GM21717 (cell line): ENCODE measurements at regions not wholly inside any gene's neighbourhood (a gene's known extent, or its start where the extent isn't known, plus 50 kb on each side); places are given as distances from the start of the nearest gene placed in this dataset.

Experiments
- ATAC-seq: cut with Tn5 transposase; IDR thresholded peaks from one replicate; pipeline ENCODE4 v1.9.1; 2021; ENCODE audit warnings: mild to moderate bottlenecking, moderate library complexity; ENCODE audit not compliant: unreplicated experiment

DNA sequence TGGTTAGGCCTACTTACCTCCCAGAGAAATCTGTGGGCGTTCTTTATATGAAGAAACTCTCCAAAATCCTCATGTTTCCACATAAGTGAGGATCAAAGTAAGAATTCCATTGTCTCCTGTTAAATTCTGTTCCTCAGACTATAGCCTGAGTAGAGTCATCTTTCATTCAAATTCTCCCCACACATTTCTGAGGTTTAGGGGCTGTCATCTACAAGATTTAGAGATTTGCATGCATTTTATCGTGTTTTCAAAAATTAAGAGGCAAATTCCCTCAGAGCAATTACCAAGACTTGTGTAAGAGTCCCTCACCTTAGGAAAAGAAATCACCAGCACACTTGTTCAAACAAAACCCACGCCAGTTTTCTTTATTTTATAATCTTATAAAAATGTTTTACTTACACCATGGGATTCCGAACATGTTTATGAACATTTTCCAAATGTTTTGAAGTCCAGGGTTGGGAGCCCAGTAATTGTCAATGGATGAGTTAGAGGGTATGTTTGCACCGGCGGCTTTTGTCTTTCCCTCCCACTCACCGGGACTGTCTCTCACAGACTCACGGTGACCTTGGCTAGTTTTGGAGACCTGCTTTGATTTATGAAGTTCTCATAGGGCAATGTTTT is 367.6 kb downstream of the ENC1 start:
- no peak for ATAC-seq

DNA sequence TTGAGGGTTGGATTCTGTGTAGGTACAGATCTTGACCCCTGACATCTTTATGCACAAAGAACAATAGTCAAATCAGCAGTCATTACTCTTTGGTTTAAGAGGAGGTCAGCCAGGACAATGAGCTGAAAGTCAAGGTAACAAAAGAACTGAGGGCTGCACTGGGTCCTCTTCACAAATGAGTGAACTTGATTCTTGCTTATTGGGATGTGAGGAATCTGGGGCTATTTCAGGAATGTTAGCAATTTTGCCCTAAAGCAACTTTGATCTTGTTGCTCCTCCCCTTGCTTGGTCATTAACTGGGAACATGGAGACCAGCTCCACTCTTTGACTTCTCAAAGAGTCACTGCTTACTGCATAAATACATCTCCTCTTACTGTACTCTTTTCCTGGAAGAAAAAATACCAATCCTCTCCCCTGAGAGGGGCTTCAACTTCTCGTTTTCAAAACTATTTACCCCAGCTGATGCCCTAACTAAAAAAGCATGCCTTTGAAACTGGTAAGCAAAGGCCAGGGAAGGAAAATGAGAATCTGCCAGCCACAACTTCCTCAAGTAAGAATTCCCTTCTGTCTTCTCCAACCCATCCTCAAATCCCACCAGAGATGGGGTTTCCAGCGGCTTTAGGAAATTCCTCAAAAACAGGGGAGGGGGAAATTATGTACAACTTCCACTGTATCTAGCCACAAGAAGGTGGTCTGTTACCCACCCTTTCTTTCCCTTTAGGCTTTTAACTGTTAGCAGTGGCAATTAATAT is 368.3 kb downstream of the ENC1 start:
- no peak for ATAC-seq

DNA sequence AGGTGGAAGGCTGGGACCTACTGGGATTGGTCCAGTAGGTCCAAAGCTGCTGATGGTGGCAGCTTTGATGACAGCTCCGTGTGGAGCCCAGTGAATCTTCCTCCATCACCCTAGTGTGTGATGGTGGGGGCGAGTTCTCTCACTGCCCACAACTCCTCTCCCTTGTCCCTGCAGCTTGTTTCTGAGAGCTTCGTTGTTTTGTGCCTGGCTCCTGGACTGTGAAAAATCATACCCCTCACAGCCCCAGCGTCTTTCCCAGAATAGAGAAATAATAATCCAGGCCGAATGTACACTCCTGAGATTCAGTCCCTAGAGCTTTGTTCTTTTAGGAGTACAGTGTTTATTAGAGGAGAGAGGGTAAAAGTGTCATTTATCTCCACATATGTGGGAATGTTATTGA is 372.2 kb downstream of the ENC1 start:
- no peak for ATAC-seq

DNA sequence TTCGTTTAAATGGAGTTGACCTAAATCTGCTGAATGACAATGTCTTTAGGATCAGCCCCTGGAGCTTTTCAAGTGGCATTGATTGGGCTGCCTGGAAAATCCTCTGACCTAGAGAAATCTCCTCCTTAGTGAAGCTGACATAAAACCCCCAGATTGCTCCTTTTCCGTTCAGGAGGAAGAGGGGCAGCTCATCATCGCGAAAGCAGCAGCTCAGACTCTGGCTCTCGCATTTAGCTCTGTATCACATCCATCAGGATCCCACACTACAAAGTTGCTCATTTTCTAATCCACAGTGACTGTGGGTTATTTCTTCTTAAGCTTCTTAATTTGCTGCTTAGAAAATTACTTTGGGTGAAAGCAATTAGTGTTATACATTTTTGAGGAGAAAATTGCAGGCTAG is 373.7 kb downstream of the ENC1 start:
- no peak for ATAC-seq

DNA sequence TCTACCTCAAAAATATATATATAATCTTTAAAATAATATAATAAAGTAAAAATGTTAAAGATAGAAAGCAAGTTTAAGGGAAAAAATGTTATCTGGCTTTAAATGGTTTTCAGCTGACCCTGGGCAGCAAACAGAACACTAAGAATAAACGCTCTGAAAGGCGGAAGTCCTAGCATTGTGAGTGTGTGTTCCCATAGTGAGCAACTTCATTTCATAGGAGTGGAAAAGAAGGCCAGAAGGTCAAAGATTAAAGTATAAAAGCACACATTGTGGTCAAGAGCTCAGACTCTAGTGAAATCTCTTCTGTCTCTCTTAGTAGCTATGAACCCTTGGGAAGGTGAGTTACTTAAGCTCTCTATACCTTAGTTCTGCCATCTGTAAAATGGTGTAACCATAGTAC is 374.4 kb downstream of the ENC1 start:
- no peak for ATAC-seq

DNA sequence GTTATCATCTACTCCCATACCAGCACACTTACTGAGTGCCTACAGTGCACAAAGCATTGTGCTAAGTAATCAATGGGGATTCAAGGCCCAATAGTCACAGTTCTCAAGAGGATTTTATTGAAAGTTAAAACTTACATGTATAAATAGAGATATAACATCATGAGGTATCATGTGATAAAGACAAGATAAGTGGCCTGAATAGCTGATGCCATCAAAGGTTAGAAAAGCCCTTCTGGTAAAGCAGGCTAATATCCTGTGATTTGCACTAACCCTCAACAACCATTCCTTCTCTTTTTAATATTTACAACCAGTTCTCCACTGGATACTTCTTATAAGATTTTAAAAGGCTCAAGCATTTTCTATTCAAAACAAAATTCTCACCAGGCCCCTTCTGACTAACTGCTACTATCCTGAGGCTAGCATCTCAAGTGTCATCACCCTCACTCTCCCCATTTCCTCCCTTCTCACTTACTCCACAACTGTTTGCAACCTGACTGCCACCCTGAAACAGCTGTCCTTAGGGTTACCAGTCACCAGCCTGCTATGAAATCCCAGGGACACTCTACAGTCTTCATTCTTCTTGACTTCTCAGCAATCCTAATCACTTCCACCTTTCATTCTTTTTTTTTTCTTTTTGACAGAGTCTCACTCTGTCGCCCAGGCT is 377.9 kb downstream of the ENC1 start:
- no peak for ATAC-seq

DNA sequence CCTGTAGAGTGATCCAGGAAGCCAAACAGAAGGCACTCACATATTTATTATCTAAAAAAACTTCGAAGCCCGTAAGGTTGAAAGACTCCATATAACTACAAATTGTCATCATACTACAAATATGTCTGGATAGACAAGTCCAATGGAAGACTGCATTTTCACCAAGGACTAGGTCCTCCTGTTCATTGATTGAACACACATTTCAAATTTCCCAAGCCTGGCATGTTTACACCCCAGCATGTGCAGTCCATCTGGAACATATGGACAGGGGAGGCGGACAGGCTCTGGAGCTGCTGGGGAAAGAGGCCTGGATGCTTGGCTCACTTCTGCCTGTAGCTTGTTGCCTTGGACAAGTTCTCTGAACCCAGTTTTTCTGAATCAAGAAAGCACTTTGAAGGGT is 378.7 kb downstream of the ENC1 start:
- ATAC-seq: no peak

DNA sequence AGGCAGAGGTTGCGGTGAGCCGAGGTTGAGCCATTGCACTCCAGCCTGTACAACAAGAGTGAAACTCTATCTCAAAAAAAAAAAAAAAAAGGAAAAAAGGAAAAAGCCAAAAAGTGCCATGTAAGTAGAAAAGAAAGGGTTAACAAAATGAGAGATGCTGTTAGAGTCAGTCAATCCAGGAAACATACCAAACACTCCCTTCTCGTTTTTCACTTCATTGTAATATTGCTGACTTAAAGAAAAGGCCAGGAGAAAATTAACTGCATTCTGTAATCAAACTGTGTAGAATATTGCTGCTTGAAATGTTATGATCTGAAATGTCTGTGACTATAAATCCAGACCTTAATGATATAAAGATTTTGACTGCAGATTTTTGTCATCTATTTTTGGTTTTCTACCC is 379.1 kb downstream of the ENC1 start:
- no peak for ATAC-seq

DNA sequence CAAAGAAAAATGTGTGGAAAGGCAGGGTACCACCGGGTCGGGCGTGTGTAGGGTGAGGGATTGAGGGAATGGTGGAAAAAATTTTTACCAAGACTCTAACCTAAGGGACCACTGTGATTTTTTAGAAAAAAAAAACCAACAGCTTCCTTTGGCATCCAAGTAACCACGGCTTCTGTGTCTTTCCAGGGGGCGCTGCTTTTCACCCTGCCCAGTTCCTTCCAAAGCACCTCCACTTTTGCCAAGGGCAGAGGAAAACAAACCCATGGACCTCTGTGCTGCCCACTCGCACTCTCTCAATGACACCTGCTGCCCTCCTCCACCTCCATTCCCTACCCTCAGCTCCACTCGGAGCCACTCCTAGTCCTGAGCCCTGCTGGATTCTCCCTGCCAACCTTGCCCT is 381.0 kb downstream of the ENC1 start:
- no peak for ATAC-seq

DNA sequence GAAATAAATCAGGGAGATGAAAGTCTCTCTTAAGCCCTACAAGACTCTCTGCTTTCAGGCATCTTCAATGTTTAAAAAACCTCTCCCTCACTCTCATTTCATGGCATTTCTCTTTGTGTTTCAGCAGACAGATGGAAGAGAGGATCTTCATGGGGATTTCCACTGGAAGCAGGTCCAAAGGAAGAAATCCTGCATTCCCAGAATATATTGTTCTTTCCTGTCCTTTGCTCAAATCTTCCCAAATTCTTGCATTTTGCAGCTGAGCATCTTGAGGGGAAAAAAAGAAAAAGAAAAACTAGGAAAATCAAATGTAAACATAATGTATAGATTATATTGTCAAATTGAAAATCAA is 382.2 kb downstream of the ENC1 start:
- no peak for ATAC-seq

DNA sequence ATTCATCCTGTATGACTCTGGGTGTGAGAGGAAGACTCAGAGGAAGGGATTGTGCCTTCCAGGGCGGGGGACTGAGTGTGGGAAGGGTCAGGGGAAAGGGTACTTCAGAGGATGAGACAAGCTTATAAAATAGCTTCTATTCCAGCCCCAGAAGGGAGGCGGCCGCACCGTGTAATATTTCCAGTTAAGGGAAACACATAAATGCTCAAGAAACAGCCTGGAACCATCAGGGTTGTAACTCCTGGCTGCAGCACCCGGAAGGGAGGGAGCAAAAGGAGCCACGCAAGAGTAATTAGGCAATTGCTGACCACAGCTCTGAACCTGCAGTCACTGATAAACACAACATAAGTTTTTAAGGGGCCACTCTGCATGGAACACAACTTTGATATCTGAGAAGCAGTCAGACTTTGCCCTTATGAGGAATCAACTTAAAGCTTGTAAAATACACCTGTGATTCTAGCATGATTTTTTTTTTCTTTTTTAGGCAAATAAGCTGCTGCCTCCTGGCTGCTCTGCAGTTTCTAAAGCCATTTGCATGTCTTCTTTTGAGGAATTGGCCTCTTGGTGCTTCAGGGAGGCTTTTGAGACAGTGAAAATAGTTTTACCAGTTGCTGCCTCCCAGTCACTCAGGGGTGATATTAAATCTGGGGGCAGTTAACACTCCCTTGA is 382.7 kb downstream of the ENC1 start:
- no peak for ATAC-seq

DNA sequence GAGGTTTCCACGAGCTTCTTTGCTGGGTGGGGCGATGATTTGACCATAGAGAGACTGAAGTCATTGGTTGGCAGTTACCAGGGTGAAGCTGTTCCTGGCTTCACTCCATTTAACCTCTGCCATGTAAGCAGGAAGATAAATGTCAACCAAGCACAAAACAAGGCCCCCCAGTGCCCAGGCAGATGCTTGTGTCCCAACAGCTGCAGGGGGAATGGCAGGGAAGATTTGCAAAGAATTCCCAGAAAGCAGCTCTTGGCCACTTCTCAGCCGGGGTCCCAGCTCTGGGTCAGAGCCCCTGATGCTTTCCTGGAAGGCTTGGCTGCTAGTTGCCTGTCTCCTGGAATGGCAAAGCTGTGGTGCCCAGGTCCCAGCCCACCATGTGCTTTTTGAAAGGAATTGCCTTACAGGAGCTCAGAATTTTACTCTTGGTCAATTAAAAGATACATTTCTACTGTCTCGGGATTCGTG is 383.4 kb downstream of the ENC1 start:
- no peak for ATAC-seq

DNA sequence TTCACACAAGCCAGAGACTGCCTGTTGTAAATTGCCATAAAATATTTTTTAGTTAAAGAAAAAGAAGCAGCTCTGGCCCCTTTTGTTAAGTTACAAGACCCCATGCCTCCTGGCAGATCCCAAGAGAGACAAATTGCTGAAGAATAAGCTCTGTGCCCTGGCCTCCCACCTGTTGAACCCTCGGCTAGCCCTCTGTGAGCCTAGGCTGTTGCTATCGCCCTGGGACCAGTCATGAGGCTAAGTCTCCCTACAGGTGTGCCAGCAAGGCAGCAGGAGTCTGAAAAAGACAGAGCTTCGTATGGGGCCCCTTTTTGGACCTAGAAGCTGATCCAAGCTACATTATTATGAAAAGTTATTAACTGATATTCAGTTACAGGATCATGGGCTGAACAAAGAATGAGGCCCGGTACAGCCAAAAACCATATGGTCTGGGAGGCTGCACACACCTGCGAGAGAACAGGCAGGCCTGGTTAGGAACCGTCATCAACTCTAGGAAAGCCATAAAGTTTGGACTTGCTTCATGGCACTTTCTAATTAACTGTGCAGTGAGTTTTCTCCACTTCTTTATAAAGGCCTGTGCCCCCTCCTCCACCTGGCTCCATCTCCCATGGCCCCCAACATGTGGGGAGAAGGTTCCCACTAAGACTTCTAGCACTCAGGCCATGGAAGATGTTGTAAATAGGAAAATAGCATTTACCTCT is 384.7 kb downstream of the ENC1 start:
- ATAC-seq: no peak

DNA sequence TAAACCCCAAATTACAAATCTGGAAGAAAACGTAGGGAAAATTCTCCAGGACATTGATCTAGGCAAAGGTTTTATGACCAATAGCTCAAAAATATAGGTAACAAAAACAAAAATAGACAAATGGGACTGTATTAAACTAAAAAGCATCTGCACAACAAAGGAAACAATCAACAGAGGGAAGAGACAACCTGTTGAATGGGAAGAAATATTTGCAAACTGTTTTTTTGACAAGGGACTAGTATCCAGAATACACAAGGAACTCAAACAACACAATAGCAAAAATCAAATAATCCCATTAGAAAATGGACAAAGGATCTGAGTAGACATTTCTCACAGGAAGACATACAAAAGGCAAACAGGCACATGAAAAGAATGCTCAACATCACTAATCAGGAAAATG is 386.3 kb downstream of the ENC1 start:
- no peak for ATAC-seq

DNA sequence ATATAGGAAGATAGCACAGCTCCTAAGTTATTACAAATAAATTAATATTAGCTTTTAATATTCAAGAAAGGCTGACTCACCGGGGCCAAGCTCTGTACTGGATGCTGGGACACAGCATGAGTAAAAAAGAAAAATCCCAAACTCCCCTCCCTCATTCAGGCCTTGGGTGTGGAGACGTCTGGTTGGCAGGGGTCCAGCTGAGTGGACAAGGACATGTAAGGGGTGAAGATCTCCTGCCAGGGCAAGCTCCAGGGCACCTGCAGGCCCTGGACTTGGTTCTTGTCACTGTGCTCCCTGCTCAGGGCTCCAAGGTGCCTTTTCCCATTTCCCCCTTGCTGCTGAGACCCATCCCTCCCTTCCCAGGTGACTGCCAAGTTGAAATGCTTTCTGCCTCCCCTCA is 388.5 kb downstream of the ENC1 start:
- ATAC-seq: no peak

DNA sequence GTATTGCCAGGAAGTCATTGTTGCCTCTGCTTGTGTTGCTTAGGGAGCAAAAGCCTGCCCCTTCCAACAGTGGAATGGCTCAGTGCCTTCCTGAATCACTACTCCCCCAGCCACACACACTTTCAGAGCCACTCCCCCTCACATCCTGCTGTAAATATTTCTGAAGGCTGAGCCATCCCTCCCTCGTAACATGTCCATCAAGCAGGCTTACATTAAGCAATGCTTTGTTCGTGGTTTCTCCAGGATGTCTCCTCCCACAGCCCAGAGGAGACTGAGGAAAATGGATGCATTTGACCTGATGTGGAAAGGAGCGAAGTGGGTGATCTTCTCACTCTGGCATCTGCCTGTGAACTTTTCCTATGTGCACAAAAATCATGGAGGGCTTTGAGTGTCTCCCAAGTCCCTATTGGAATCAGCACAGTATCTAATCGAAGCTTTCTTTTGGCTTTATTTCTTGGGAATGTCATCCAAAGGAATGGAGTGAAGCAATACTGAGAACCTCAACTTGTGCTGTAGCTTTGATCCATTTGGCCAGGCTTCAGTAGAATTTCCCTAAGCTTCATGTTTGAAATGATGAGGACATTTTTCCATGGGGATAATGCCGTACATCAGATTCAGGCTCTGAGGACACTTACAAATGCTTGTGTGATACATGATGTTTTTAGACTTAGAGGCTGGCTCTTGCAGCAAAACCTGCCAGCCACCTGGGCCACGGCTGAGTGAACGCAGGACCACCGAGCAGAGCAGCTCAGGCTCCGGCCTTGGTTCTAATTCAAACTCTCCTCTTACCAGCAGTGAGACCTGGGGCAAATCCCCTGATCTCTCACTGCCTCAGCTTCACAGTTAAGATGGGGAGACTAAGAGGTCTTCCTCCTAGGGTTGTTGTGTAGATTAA is 389.1 kb downstream of the ENC1 start:
- ATAC-seq: no peak

DNA sequence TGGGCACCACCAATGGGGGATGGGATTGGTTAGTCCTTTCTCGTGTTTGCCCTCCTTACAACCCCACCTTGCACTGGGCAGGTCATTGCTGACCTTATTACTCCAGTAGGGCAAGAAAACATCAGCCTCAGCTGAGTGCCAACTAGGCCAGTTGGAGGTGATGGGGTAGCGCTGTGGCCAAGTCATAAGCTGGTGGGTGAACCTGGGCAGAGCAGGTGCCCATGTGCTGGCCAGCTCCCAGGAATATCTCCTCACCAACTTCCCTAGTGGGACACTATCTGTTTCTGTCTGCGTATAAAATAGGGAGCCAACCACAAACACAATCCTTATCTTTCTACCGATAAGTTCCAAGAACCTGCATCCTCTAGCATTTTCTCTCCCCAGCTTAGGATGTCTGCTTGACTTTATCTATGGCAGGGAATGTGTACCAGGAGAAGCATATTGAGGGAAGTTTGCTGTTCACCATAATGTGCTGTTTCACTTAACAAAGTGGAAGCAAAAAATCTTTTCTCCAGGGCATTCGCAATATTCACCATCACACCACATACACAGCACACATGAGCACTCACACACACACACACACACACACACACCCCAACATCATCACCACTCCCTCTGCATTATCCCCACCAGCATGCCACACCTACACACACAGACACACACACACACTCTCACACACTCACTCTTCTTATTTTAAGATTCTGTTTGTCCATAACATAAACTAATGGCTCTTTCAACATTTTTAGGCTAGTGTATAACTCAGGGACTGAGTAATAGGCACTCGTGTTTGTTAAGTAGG is 390.0 kb downstream of the ENC1 start:
- no peak for ATAC-seq

DNA sequence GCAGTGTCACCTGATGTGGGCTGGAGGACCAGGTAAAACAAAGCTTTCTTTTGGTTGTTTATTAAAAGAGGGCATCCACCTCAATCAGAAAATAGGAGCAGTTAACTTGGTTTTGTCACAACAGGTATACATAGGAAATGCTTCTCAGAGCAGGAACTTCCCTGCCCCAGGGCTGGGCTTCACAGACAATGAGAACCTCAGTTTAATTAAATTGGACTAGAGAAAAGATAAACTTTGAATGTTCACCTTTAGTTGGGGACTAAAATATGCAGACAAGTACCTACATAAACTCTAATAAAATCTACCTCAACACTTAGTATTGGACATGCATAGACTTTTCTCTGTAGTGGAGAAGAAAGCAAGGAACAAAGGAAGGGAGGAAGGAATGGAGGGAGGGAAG is 392.0 kb downstream of the ENC1 start:
- ATAC-seq: no peak

DNA sequence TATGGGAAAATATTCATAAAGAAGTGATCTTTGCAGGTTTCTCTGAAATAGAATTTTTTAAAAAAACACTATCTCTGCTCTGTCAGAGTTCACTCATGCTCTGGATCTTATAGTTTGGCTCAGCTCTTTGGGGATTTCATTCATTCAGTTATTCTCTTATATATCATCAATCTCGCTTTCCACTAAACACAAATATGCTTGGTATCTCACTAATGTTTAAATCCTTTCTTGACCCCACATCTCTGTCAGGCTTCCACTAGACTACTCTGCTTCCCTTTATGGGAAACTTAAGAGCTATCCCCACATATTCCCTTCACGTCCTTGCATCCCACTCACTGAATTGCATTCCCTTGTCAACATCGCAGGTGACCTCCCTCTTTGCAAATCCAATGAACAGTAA is 396.1 kb downstream of the ENC1 start:
- ATAC-seq: no peak
